IMR-90 (cell line): ENCODE measurements at regions not wholly inside any gene's neighbourhood (a gene's known extent, or its start where the extent isn't known, plus 50 kb on each side); places are given as distances from the start of the nearest gene placed in this dataset.

ENCODE experiments used
- ATAC-seq: fragments of 200-7000 bp; cut with Tn5 transposase; 2 replicates; pipeline ENCODE4 v1.9.1; 2020; ENCODE audit warnings: low read depth, mild to moderate bottlenecking, moderate library complexity
- BruUV-seq: library from RNA; stranded (reverse); fragments of 400-500 nt; replicated peaks from 2 replicates; lab custom pipeline; 2021; lab: Mats Ljungman, UMichigan
- CTCF ChIA-PET: fragments of 300-600 bp; formaldehyde crosslinking; extraction: SDS; loops from one replicate; lab custom pipeline; 2021; ENCODE audit warnings: antibody characterized with exemption; lab: Yijun Ruan, JAX
- POLR2A ChIA-PET: fragments of 300-600 bp; sonication (Branson Sonifier 250); formaldehyde crosslinking; loops from one replicate; lab custom pipeline; 2022; ENCODE audit warnings: antibody characterized with exemption; ENCODE audit not compliant: unreplicated experiment; lab: Charles Lee
- DNase-seq: peaks from one replicate; pipeline ENCODE4 v3.0.0; 2013
- H2AFZ ChIP-seq: replicated peaks from 2 replicates; pipeline ENCODE3; 2013; ENCODE audit warnings: low read length, mild to moderate bottlenecking; ENCODE audit not compliant: poor library complexity
- H2AK5ac ChIP-seq: 2 replicates; pipeline ENCODE4 v1.6.1; 2013; ENCODE audit warnings: low read depth, low read length, inconsistent platforms
- H2AK9ac ChIP-seq: replicated peaks from 2 replicates; pipeline ENCODE3; 2013; ENCODE audit warnings: mild to moderate bottlenecking, low read depth, low read length, moderate library complexity; ENCODE audit not compliant: poor library complexity
- H2BK120ac ChIP-seq: 2 replicates; pipeline ENCODE4 v1.6.1; 2013; ENCODE audit warnings: low read depth, low read length, inconsistent platforms
- H2BK15ac ChIP-seq: 3 replicates; pipeline ENCODE4 v1.6.1; 2013; ENCODE audit warnings: low read depth, low read length, inconsistent platforms
- H2BK20ac ChIP-seq: 2 replicates; pipeline ENCODE4 v1.6.1; 2013; ENCODE audit warnings: low read depth, mild to moderate bottlenecking, inconsistent platforms, low read length, moderate library complexity
- H2BK5ac ChIP-seq: 2 replicates; pipeline ENCODE4 v1.6.1; 2013; ENCODE audit warnings: mild to moderate bottlenecking, low read depth, low read length, inconsistent platforms; ENCODE audit not compliant: poor library complexity, severe bottlenecking
- H3K14ac ChIP-seq: replicated peaks from 2 replicates; pipeline ENCODE4 v1.6.1; 2013; ENCODE audit warnings: low read depth, low read length, inconsistent platforms
- H3K18ac ChIP-seq: 2 replicates; pipeline ENCODE4 v1.6.1; 2013; ENCODE audit warnings: low read depth, low read length, control low read depth
- H3K23ac ChIP-seq: 2 replicates; pipeline ENCODE4 v1.6.1; 2013; ENCODE audit warnings: low read depth, low read length, inconsistent platforms
- H3K27ac ChIP-seq: 2 replicates; pipeline ENCODE4 v1.5.1; 2013; ENCODE audit warnings: mild to moderate bottlenecking, control low read depth, low read length; ENCODE audit not compliant: insufficient read depth
- H3K27me3 ChIP-seq: 2 replicates; pipeline ENCODE4 v1.6.1; 2013; ENCODE audit warnings: low read length; ENCODE audit not compliant: control insufficient read depth, insufficient read depth
- H3K36me3 ChIP-seq: 2 replicates; pipeline ENCODE4 v1.6.1; 2013; ENCODE audit warnings: low read length, mixed read lengths; ENCODE audit not compliant: control insufficient read depth, insufficient read depth
- H3K4ac ChIP-seq: 2 replicates; pipeline ENCODE4 v1.6.1; 2013; ENCODE audit warnings: low read depth, low read length, inconsistent platforms
- H3K4me1 ChIP-seq: 2 replicates; pipeline ENCODE4 v1.6.1; 2013; ENCODE audit warnings: low read length, mixed read lengths; ENCODE audit not compliant: control insufficient read depth, insufficient read depth
- H3K4me2 ChIP-seq: 2 replicates; pipeline ENCODE4 v1.6.1; 2013; ENCODE audit warnings: low read depth, mild to moderate bottlenecking, control low read depth, low read length, moderate library complexity
- H3K4me3 ChIP-seq: 2 replicates; pipeline ENCODE4 v1.5.1; 2013; ENCODE audit warnings: low read depth, mild to moderate bottlenecking, control low read depth, low read length, moderate library complexity; ENCODE audit not compliant: insufficient read depth
- H3K56ac ChIP-seq: 2 replicates; pipeline ENCODE4 v1.6.1; 2013; ENCODE audit warnings: low read length, inconsistent platforms; ENCODE audit not compliant: insufficient read depth; ENCODE audit errors: extremely low read depth
- H3K79me1 ChIP-seq, 2 experiments: 2 replicates each; pipeline ENCODE4 v1.6.1; 2013; ENCODE audit warnings: low read length in 2 of 2, inconsistent platforms in 1 of 2, low read depth in 1 of 2
- H3K9ac ChIP-seq: 2 replicates; pipeline ENCODE4 v1.6.1; 2013; ENCODE audit warnings: low read depth, low read length, control low read depth
- H3K9me1 ChIP-seq: 2 replicates; pipeline ENCODE4 v1.6.1; 2013; ENCODE audit warnings: low read length, inconsistent platforms; ENCODE audit not compliant: insufficient read depth
- H3K9me3 ChIP-seq: 2 replicates; pipeline ENCODE4 v1.6.1; 2013; ENCODE audit warnings: low read length; ENCODE audit not compliant: control insufficient read depth, insufficient read depth
- H4K20me1 ChIP-seq: 2 replicates; pipeline ENCODE4 v1.6.1; 2013; ENCODE audit warnings: low read length, inconsistent platforms; ENCODE audit not compliant: insufficient read depth
- H4K5ac ChIP-seq: 2 replicates; pipeline ENCODE4 v1.6.1; 2013; ENCODE audit warnings: mild to moderate bottlenecking, low read depth, low read length, control low read depth
- H4K8ac ChIP-seq, 2 experiments: 2 replicates each; pipeline ENCODE4 v1.6.1; 2013; ENCODE audit warnings: low read depth in 2 of 2, low read length in 2 of 2, control low read depth in 1 of 2, inconsistent platforms in 1 of 2
- H4K91ac ChIP-seq: 2 replicates; pipeline ENCODE4 v1.6.1; 2013; ENCODE audit warnings: low read depth, low read length, inconsistent platforms; ENCODE audit not compliant: insufficient read depth
- ELK1 ChIP-seq: fragments of 150-350 bp; IDR thresholded peaks from 2 replicates; pipeline ENCODE4 v1.6.1; 2016; ENCODE audit warnings: low read depth, mild to moderate bottlenecking, low read length, moderate library complexity, borderline replicate concordance
- FOS ChIP-seq: fragments of 150-350 bp; IDR thresholded peaks from 2 replicates; pipeline ENCODE4 v1.6.1; 2016; ENCODE audit warnings: low read depth, low read length
- POLR2A ChIP-seq: IDR thresholded peaks from 2 replicates; pipeline ENCODE4 v1.6.1; 2012; ENCODE audit warnings: mild to moderate bottlenecking, low read depth, low read length
- WGBS, 2 experiments: methylation state at CpG; one replicate each; pipeline versions ENCODE4 v1.1.5 to v1.1.7; 2013; ENCODE audit warnings: missing lambda C conversion rate in 2 of 2; ENCODE audit not compliant: insufficient read length in 1 of 2; ENCODE audit errors: extremely low coverage in 2 of 2; 5-methylcytosine and 5-hydroxymethylcytosine counted together
- dilution Hi-C: fragments of 300-500 bp; cut with HindIII; formaldehyde crosslinking; loops from one replicate; pipeline ENCODE4 v1.14.3; 2018; ENCODE audit warnings: low sequenced_read_pairs; ENCODE audit not compliant: unreplicated experiment
- in situ Hi-C: fragments of 300-500 bp; cut with MboI; formaldehyde crosslinking; loops from 3 replicates; pipeline ENCODE4 v1.14.3; 2019; ENCODE audit warnings: low sequenced_read_pairs, inconsistent platforms, mixed read lengths
- intact Hi-C: fragments of 100-400 bp; cut with micrococcal nuclease; formaldehyde crosslinking; loops from 2 replicates; pipeline ENCODE4 v1.10.0; 2022

DNA sequence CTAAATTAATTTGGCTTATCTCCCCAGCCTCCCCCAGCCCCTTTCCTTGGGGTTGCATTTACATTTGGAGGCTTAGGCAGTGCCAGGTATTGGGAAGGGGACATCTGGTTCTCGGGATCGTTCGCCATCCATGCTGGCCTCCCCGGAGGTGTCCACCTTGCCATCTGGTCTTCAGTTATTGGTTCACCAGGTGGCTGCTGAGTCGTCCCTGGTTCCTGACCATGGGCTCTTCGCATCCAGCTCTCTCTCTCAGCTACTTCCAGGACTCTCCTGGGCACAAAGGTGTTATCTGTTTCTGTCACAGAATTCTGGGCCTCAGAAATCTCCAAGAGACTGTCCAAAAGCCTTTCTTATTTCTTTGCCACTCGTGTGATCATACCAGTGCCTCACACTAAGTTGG lies 75.4 kb upstream of the SCOC start (continued):
- no peak for TF ChIP-seq ELK1

GRCh38 chr4:140297221-140297570 lies 76.2 kb upstream of the SCOC start:
- dilution Hi-C loops, result no loop called here
- peaks cover 12% of the 10 kb centered on the region for H3K27me3 ChIP-seq
- in situ Hi-C loops, result no loop called here
- H2BK120ac ChIP-seq, result peak overlapping the region; percentile 13; the same call in 1 of the 2 replicates
- H3K36me3 ChIP-seq, result no peaks in the 10 kb centered on the region
- ATAC-seq (no peak), DNase-seq (no peak)
- no peak overlapping the region for H2AK5ac ChIP-seq
- H3K9me1 ChIP-seq, result peaks cover 10% of the 10 kb centered on the region; the same call in 1 of the 2 replicates
- H3K4me1 ChIP-seq, result peaks cover 20% of the 10 kb centered on the region
- ChIA-PET CTCF (no interaction called here), POLR2A (no interaction called here)
- H2AFZ ChIP-seq, result peak overlapping the region; percentile 2
- no TSS peak for BruUV-seq
- no peaks in the 10 kb centered on the region for H4K20me1 ChIP-seq
- H3K56ac ChIP-seq, result no peak overlapping the region
- H3K9me3 ChIP-seq, result no peaks in the 10 kb centered on the region
- no peak overlapping the region for H4K5ac ChIP-seq
- no peaks in the 10 kb centered on the region for H3K79me1 ChIP-seq
- H3K18ac ChIP-seq, result no peak overlapping the region; the same call in 1 of the 2 replicates
- no peak overlapping the region for H2AK9ac ChIP-seq
- no peak overlapping the region for H3K4ac ChIP-seq
- no peak overlapping the region for H2BK5ac ChIP-seq
- no peak overlapping the region for H2BK20ac ChIP-seq
- no peak overlapping the region for H2BK15ac ChIP-seq
- no peak overlapping the region for H3K4me3 ChIP-seq
- no peak overlapping the region for H3K27ac ChIP-seq
- H3K4me2 ChIP-seq, result no peak overlapping the region
- intact Hi-C loops, result no loop called here
- H4K8ac ChIP-seq, result no peak overlapping the region
- H4K91ac ChIP-seq, result no peak overlapping the region
- H3K14ac ChIP-seq, result no peak overlapping the region
- 0% methylated on average over 2 of the region's 7 CpGs; no CpG with 5 or more reads in 1 of the 2 experiments for WGBS, 2 experiments
- H3K23ac ChIP-seq, result no peak overlapping the region
- H3K9ac ChIP-seq, result no peak overlapping the region
- 0 out of 2 replicates have a peak, but pooled peaks have one; percentile 15 for TF ChIP-seq FOS
- TF ChIP-seq POLR2A, result no peak
